ENCODE measurements at regions not wholly inside any gene's neighbourhood (a gene's known extent, or its start where the extent isn't known, plus 50 kb on each side); places are given as distances from the start of the nearest gene placed in this dataset.

- TF ChIP-seq CTCF (conservative IDR thresholded peaks at IDR 0.05) (no peak), ZFX (IDR thresholded peaks at IDR 0.05) (no peak)
Measured at GRCh38 chr18:24942144-24942543, 409.8 kb downstream of the ZNF521 start.
